ENCODE measurements at regions not wholly inside any gene's neighbourhood (a gene's known extent, or its start where the extent isn't known, plus 50 kb on each side); places are given as distances from the start of the nearest gene placed in this dataset.

DNA sequence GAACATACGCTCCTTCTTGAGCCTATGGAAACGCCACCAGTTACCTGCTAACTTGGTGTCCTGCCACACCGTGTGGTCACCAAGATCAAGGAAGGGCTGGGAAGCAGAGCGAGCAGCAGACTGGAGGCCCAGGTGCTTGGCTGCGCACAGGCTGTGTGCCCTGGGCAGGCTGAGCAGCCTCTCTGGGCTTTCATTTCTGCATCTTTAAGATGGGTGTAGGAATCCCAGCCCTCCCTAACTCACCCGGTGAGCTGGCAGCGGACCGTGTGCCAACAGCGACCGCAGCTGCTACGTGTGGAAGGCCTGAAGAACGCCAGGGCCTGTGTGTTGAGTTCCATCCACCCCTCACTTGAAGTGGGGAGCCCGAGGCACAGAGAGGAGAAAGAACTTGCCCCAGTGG, 80.0 kb downstream of the IRF8 start:
- TF ChIP-seq POLR2AphosphoS5 (IDR thresholded peaks at IDR 0.05; ENCODE audit: low read length): no peak
- no peak for TF ChIP-seq EGR1 (IDR thresholded peaks at IDR 0.05; ENCODE audit: borderline replicate concordance in 1 of 2, low read depth in 2 of 2, low read length in 2 of 2)
- no peak for TF ChIP-seq POLR2A (IDR thresholded peaks at IDR 0.05; ENCODE audit: low read depth, low read length)
- no peak for TF ChIP-seq CTCF (IDR thresholded peaks at IDR 0.05 in 2 of 3, conservative IDR thresholded peaks at IDR 0.05 in 1 of 3; ENCODE audit: control insufficient read depth in 2 of 3, extremely low read depth in 1 of 3, insufficient read depth in 1 of 3, low read depth in 3 of 3, low read length in 3 of 3)
- TF ChIP-seq, protein P1, sequence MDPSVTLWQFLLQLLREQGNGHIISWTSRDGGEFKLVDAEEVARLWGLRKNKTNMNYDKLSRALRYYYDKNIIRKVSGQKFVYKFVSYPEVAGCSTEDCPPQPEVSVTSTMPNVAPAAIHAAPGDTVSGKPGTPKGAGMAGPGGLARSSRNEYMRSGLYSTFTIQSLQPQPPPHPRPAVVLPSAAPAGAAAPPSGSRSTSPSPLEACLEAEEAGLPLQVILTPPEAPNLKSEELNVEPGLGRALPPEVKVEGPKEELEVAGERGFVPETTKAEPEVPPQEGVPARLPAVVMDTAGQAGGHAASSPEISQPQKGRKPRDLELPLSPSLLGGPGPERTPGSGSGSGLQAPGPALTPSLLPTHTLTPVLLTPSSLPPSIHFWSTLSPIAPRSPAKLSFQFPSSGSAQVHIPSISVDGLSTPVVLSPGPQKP (IDR thresholded peaks at IDR 0.05; ENCODE audit: low read depth, low read length): no peak
- TF ChIP-seq, protein P2, sequence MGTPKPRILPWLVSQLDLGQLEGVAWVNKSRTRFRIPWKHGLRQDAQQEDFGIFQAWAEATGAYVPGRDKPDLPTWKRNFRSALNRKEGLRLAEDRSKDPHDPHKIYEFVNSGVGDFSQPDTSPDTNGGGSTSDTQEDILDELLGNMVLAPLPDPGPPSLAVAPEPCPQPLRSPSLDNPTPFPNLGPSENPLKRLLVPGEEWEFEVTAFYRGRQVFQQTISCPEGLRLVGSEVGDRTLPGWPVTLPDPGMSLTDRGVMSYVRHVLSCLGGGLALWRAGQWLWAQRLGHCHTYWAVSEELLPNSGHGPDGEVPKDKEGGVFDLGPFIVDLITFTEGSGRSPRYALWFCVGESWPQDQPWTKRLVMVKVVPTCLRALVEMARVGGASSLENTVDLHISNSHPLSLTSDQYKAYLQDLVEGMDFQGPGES (IDR thresholded peaks at IDR 0.05): no peak
- TF ChIP-seq, protein P3, sequence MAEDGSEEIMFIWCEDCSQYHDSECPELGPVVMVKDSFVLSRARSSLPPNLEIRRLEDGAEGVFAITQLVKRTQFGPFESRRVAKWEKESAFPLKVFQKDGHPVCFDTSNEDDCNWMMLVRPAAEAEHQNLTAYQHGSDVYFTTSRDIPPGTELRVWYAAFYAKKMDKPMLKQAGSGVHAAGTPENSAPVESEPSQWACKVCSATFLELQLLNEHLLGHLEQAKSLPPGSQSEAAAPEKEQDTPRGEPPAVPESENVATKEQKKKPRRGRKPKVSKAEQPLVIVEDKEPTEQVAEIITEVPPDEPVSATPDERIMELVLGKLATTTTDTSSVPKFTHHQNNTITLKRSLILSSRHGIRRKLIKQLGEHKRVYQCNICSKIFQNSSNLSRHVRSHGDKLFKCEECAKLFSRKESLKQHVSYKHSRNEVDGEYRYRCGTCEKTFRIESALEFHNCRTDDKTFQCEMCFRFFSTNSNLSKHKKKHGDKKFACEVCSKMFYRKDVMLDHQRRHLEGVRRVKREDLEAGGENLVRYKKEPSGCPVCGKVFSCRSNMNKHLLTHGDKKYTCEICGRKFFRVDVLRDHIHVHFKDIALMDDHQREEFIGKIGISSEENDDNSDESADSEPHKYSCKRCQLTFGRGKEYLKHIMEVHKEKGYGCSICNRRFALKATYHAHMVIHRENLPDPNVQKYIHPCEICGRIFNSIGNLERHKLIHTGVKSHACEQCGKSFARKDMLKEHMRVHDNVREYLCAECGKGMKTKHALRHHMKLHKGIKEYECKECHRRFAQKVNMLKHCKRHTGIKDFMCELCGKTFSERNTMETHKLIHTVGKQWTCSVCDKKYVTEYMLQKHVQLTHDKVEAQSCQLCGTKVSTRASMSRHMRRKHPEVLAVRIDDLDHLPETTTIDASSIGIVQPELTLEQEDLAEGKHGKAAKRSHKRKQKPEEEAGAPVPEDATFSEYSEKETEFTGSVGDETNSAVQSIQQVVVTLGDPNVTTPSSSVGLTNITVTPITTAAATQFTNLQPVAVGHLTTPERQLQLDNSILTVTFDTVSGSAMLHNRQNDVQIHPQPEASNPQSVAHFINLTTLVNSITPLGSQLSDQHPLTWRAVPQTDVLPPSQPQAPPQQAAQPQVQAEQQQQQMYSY (CRISPR knock-in tag; IDR thresholded peaks at IDR 0.05): no peak
- TF ChIP-seq MAX (IDR thresholded peaks at IDR 0.05; ENCODE audit: low read depth, low read length): no peak
- TF ChIP-seq TBL1XR1 (IDR thresholded peaks at IDR 0.05; ENCODE audit: low read depth, low read length): no peak
- TF ChIP-seq SP1 (IDR thresholded peaks at IDR 0.05; ENCODE audit: low read depth, low read length): no peak

Measured in GM12878 (cell line).